ENCODE measurements at regions not wholly inside any gene's neighbourhood (a gene's known extent, or its start where the extent isn't known, plus 50 kb on each side); places are given as distances from the start of the nearest gene placed in this dataset.
"Not testable (repeated sequence)": the region's sequence is repeated elsewhere in the genome, so short reads cannot be mapped to it uniquely, and the experiment has no call there.

- DNase-seq (ENCODE audit: low read depth): peak; percentile 6
- H3K4me3 ChIP-seq (ENCODE audit: low read depth, low read length): no peak overlapping the region
Observed at GRCh38 chr14:83706231-83706954, 1823.6 kb upstream of the FLRT2 start.

- no peak for DNase-seq (ENCODE audit: low read depth)
- H3K4me3 ChIP-seq (ENCODE audit: low read depth, low read length): no peak overlapping the region
Observed at GRCh38 chr14:83707056-83707455, 1822.9 kb upstream of the FLRT2 start.

GRCh38 chr14:83709116-83709515, 1820.8 kb upstream of the FLRT2 start:
- no peak for DNase-seq (ENCODE audit: low read depth)
- H3K4me3 ChIP-seq (ENCODE audit: low read depth, low read length): no peak overlapping the region

- no peak overlapping the region for H3K4me3 ChIP-seq (ENCODE audit: low read depth, low read length)
- no peak for DNase-seq (ENCODE audit: low read depth)
Observed at GRCh38 chr14:83711046-83711445, 1818.9 kb upstream of the FLRT2 start.

- H3K4me3 ChIP-seq (ENCODE audit: low read depth, low read length): no peak overlapping the region
- DNase-seq (ENCODE audit: low read depth): no peak
Observed at GRCh38 chr14:83712418-83713129, 1817.4 kb upstream of the FLRT2 start.

GRCh38 chr14:83713732-83714131, 1816.2 kb upstream of the FLRT2 start:
- H3K4me3 ChIP-seq (ENCODE audit: low read depth, low read length): no peak overlapping the region
- no peak for DNase-seq (ENCODE audit: low read depth)

GRCh38 chr14:83714151-83714550, 1815.8 kb upstream of the FLRT2 start:
- H3K4me3 ChIP-seq (ENCODE audit: low read depth, low read length): no peak overlapping the region

GRCh38 chr14:83719435-83719834, 1810.5 kb upstream of the FLRT2 start:
- H3K4me3 ChIP-seq (ENCODE audit: low read depth, low read length); DNase-seq (ENCODE audit: low read depth): not testable (repeated sequence)

More at GRCh38 chr14:83714151-83714550, 1815.8 kb upstream of the FLRT2 start:
- no peak for DNase-seq (ENCODE audit: low read depth)

- H3K4me3 ChIP-seq (ENCODE audit: low read depth, low read length): no peak overlapping the region
Observed at GRCh38 chr14:83733670-83734069, 1796.3 kb upstream of the FLRT2 start.

GRCh38 chr14:83734431-83734830, 1795.5 kb upstream of the FLRT2 start:
- H3K4me3 ChIP-seq (ENCODE audit: low read depth, low read length): no peak overlapping the region
- no peak for DNase-seq (ENCODE audit: low read depth)

More at GRCh38 chr14:83733670-83734069, 1796.3 kb upstream of the FLRT2 start:
- DNase-seq (ENCODE audit: low read depth): no peak

- no peak for DNase-seq (ENCODE audit: low read depth)
- no peak overlapping the region for H3K4me3 ChIP-seq (ENCODE audit: low read depth, low read length)
Observed at GRCh38 chr14:83741269-83741668, 1788.7 kb upstream of the FLRT2 start.

GRCh38 chr14:83744224-83744623, 1785.7 kb upstream of the FLRT2 start:
- H3K4me3 ChIP-seq (ENCODE audit: low read depth, low read length): no peak overlapping the region
- no peak for DNase-seq (ENCODE audit: low read depth)

GRCh38 chr14:83744891-83745290, 1785.1 kb upstream of the FLRT2 start:
- no peak overlapping the region for H3K4me3 ChIP-seq (ENCODE audit: low read depth, low read length)
- no peak for DNase-seq (ENCODE audit: low read depth)

GRCh38 chr14:83746336-83746735, 1783.6 kb upstream of the FLRT2 start:
- no peak overlapping the region for H3K4me3 ChIP-seq (ENCODE audit: low read depth, low read length)
- DNase-seq (ENCODE audit: low read depth): no peak

- H3K4me3 ChIP-seq (ENCODE audit: low read depth, low read length): no peak overlapping the region
- peak; percentile 14 for DNase-seq (ENCODE audit: low read depth)
Observed at GRCh38 chr14:83757916-83758315, 1772.0 kb upstream of the FLRT2 start.

GRCh38 chr14:83764656-83765599, 1765.0 kb upstream of the FLRT2 start:
- no peak for DNase-seq (ENCODE audit: low read depth)
- H3K4me3 ChIP-seq (ENCODE audit: low read depth, low read length): no peak overlapping the region

- no peak overlapping the region for H3K4me3 ChIP-seq (ENCODE audit: low read depth, low read length)
- DNase-seq (ENCODE audit: low read depth): peak; percentile 3
Observed at GRCh38 chr14:83777516-83777915, 1752.4 kb upstream of the FLRT2 start.

- no peak overlapping the region for H3K4me3 ChIP-seq (ENCODE audit: low read depth, low read length)
- DNase-seq (ENCODE audit: low read depth): peak; percentile 17
Observed at GRCh38 chr14:83779266-83779665, 1750.7 kb upstream of the FLRT2 start.

- H3K4me3 ChIP-seq (ENCODE audit: low read depth, low read length): no peak overlapping the region
- DNase-seq (ENCODE audit: low read depth): no peak
Observed at GRCh38 chr14:83780321-83780720, 1749.6 kb upstream of the FLRT2 start.

- no peak overlapping the region for H3K4me3 ChIP-seq (ENCODE audit: low read depth, low read length)
- DNase-seq (ENCODE audit: low read depth): no peak
Observed at GRCh38 chr14:83798421-83798820, 1731.5 kb upstream of the FLRT2 start.

All from skeletal muscle cell (primary cell).